PFSK-1 (cell line): ENCODE measurements at regions not wholly inside any gene's neighbourhood (a gene's known extent, or its start where the extent isn't known, plus 50 kb on each side); places are given as distances from the start of the nearest gene placed in this dataset.

Experiments used
- FOXP2 ChIP-seq: optimal IDR thresholded peaks from 2 replicates; pipeline ENCODE3; 2011; ENCODE audit warnings: borderline replicate concordance, control low read depth, inconsistent platforms; ENCODE audit not compliant: insufficient read depth; ENCODE audit errors: extremely low read length, extremely low read depth
- POLR2AphosphoS5 ChIP-seq: IDR thresholded peaks from 2 replicates; pipeline ENCODE4 v1.6.1; 2012; ENCODE audit warnings: low read depth, mild to moderate bottlenecking, control low read depth, low read length, moderate library complexity
- SIN3A ChIP-seq: IDR thresholded peaks from 2 replicates; pipeline ENCODE4 v1.6.1; 2012; ENCODE audit warnings: mild to moderate bottlenecking, low read length, moderate library complexity, borderline replicate concordance; ENCODE audit not compliant: insufficient read depth
- TAF1 ChIP-seq: IDR thresholded peaks from 2 replicates; pipeline ENCODE4 v1.6.1; 2012; ENCODE audit warnings: low read length, control low read depth, borderline replicate concordance; ENCODE audit not compliant: insufficient read depth
- TF ChIP-seq, protein P1 (sequence below), 2 experiments: IDR thresholded peaks; 2 replicates each; pipeline versions ENCODE4 v1.6.1 to v1.8.0; 2011 to 2012; ENCODE audit warnings: low read depth in 2 of 2, low read length in 2 of 2, control low read depth in 1 of 2, inconsistent platforms in 1 of 2, mild to moderate bottlenecking in 1 of 2, moderate library complexity in 1 of 2; ENCODE audit not compliant: insufficient read depth in 1 of 2

DNA sequence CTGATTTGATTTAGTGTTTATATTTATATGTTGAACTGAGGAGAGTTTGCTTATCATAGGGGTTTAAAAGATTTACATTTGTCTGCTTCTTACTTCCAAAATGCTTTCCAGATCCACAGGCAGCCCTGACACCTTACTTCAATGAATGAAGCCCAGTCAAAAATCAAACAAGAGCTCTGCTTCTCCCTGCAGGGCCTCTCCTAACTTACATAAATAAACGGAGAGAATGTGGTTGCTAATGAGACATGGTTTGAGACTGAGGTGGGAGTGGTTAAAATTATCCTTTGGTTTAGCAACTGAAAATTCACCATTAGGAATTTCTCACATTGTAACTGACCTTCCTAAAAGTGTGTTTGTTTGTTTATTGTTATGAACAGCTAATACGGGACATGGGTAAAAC lies 612.3 kb upstream of the FANCL start:
- TF ChIP-seq POLR2AphosphoS5, result no peak
- no peak for TF ChIP-seq SIN3A
- no peak for TF ChIP-seq TAF1
- TF ChIP-seq, protein P1, sequence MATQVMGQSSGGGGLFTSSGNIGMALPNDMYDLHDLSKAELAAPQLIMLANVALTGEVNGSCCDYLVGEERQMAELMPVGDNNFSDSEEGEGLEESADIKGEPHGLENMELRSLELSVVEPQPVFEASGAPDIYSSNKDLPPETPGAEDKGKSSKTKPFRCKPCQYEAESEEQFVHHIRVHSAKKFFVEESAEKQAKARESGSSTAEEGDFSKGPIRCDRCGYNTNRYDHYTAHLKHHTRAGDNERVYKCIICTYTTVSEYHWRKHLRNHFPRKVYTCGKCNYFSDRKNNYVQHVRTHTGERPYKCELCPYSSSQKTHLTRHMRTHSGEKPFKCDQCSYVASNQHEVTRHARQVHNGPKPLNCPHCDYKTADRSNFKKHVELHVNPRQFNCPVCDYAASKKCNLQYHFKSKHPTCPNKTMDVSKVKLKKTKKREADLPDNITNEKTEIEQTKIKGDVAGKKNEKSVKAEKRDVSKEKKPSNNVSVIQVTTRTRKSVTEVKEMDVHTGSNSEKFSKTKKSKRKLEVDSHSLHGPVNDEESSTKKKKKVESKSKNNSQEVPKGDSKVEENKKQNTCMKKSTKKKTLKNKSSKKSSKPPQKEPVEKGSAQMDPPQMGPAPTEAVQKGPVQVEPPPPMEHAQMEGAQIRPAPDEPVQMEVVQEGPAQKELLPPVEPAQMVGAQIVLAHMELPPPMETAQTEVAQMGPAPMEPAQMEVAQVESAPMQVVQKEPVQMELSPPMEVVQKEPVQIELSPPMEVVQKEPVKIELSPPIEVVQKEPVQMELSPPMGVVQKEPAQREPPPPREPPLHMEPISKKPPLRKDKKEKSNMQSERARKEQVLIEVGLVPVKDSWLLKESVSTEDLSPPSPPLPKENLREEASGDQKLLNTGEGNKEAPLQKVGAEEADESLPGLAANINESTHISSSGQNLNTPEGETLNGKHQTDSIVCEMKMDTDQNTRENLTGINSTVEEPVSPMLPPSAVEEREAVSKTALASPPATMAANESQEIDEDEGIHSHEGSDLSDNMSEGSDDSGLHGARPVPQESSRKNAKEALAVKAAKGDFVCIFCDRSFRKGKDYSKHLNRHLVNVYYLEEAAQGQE (IDR thresholded peaks at IDR 0.05; ENCODE audit: insufficient read depth in 1 of 2, low read depth in 2 of 2, low read length in 2 of 2), result no peak
- no peak for TF ChIP-seq FOXP2

DNA sequence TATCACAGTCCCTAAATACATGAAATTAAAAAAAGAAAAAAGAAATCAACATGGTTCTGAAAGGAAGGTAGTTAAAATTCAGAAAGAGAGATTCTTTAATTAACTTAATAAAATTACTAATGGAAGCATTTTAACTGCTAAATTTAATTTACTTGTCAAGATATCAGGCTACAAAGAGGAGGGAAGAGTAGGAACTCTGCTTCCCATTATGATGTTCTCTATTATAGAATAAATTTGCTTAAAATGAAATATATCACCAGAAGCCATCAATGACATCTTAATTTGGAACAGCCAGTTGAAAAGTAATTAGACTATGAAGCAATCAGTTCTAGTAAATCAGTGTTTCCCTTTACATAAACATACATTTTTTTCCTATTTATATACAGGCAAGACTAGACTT lies 611.8 kb upstream of the FANCL start:
- TF ChIP-seq SIN3A (no peak), FOXP2 (no peak), POLR2AphosphoS5 (no peak), TAF1 (no peak)
- TF ChIP-seq, protein P1 (IDR thresholded peaks at IDR 0.05; ENCODE audit: insufficient read depth in 1 of 2, low read depth in 2 of 2, low read length in 2 of 2), result no peak

DNA sequence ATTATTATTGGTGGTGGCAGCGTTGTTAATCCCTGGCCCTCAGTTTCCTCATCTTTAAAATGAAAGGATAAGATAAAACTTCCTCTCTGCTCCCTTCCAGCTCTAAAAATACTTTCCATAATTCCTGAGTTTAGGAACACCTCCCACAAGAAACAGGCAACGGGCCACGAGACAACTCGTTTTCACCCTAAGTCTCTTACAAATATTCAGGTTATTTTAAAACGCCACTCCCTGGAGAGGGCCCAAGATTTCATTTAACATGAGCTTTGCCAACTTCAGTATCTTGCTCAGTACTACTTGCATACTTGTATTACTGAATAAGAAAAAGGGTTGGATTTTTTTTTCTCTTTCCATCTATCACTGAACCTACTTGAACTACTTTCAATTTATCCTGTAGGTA lies 611.1 kb upstream of the FANCL start:
- TF ChIP-seq SIN3A, result no peak
- TF ChIP-seq, protein P1 (IDR thresholded peaks at IDR 0.05; ENCODE audit: insufficient read depth in 1 of 2, low read depth in 2 of 2, low read length in 2 of 2), result no peak
- TF ChIP-seq POLR2AphosphoS5, result no peak
- TF ChIP-seq TAF1, result no peak
- TF ChIP-seq FOXP2, result no peak

DNA sequence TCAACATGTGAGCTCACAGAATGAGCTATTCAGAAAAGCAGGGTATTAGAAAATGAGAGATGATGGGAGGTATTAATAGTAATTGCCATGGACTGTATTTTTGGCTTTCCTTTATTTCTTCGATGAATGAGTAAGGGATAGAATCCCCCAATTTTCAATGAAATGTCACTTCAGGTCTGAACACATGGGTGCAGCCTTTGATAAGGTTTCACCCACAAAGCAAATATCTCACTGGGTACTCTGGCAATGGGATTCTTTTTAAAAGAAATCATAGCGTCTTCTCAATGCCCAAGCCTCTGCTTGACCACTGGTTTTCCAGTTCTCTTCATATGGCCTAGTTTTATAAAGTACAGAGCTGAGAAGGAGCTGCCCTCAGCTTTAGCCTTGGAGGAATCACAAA lies 610.5 kb upstream of the FANCL start:
- TF ChIP-seq FOXP2, result no peak
- TF ChIP-seq, protein P1 (IDR thresholded peaks at IDR 0.05; ENCODE audit: insufficient read depth in 1 of 2, low read depth in 2 of 2, low read length in 2 of 2), result no peak
- TF ChIP-seq SIN3A, result no peak

DNA sequence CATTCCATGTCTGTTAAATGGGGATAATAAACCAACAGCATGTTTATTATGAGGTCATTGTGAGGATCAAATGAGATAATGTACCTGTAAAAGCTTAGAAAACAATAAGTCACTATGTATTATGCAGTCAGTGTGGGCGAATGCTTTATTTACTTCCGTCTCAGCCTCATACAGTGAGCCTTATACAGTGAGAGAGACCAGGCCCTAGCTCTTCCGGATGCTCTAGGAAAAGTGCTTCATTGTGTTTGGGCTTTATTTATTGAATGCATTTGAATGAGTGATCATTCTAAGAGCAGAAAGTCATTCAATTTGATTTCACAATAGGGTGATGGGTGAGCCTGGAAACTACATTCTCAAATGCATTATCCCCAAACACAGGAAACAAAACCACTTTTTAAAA lies 603.9 kb upstream of the FANCL start:
- TF ChIP-seq, protein P1 (IDR thresholded peaks at IDR 0.05; ENCODE audit: insufficient read depth in 1 of 2, low read depth in 2 of 2, low read length in 2 of 2), result no peak
- no peak for TF ChIP-seq POLR2AphosphoS5
- TF ChIP-seq SIN3A, result no peak
- no peak for TF ChIP-seq FOXP2
- TF ChIP-seq TAF1, result no peak
